Fibroblast of lung (primary cell): ENCODE measurements at regions not wholly inside any gene's neighbourhood (a gene's known extent, or its start where the extent isn't known, plus 50 kb on each side); places are given as distances from the start of the nearest gene placed in this dataset.

Experiments used
- DNase-seq, 2 donors: peaks; one replicate each; pipeline versions ENCODE4 v3.0.0 to v3.0.0-alpha.2; 2010; ENCODE audit warnings: low read depth in 2 of 2
- H2AFZ ChIP-seq: 2 replicates; pipeline ENCODE4 v1.5.1; 2012; ENCODE audit warnings: low read length, control low read depth, inconsistent platforms
- H3K27ac ChIP-seq: 2 replicates; pipeline ENCODE4 v1.5.1; 2011; ENCODE audit warnings: low read length, control low read depth; ENCODE audit not compliant: insufficient read depth
- H3K27me3 ChIP-seq: 2 replicates; pipeline ENCODE4 v1.5.1; 2011; ENCODE audit warnings: mild to moderate bottlenecking, low read length; ENCODE audit not compliant: control insufficient read depth, insufficient read depth
- H3K36me3 ChIP-seq: 2 replicates; pipeline ENCODE4 v1.5.1; 2011; ENCODE audit warnings: low read length; ENCODE audit not compliant: control insufficient read depth, insufficient read depth
- H3K4me1 ChIP-seq: 2 replicates; pipeline ENCODE4 v1.5.1; 2011; ENCODE audit warnings: low read length; ENCODE audit not compliant: control insufficient read depth, insufficient read depth; ENCODE audit errors: extremely low read depth
- H3K4me2 ChIP-seq: 2 replicates; pipeline ENCODE4 v1.5.1; 2011; ENCODE audit warnings: low read length, control low read depth; ENCODE audit not compliant: insufficient read depth; ENCODE audit errors: extremely low read depth
- H3K4me3 ChIP-seq, 4 experiments: fragments of 200-600 bp in 1 of 4; sonication (generic) in 1 of 4; replicated peaks in 1 of 4; 2 replicates each; pipeline ENCODE4 v1.5.1; 2011 to 2016; ENCODE audit warnings: low read length in 4 of 4, low read depth in 3 of 4, mild to moderate bottlenecking in 3 of 4, control low read depth in 2 of 4, inconsistent platforms in 1 of 4, mixed read lengths in 1 of 4; ENCODE audit not compliant: insufficient read depth in 1 of 4; ENCODE audit errors: control extremely low read depth in 1 of 4
- H3K79me2 ChIP-seq: 2 replicates; pipeline ENCODE4 v1.5.1; 2012; ENCODE audit warnings: mild to moderate bottlenecking, low read length, inconsistent platforms; ENCODE audit not compliant: control insufficient read depth, insufficient read depth
- H3K9ac ChIP-seq: 2 replicates; pipeline ENCODE4 v1.5.1; 2011; ENCODE audit warnings: mild to moderate bottlenecking, low read length, control low read depth; ENCODE audit not compliant: insufficient read depth
- H3K9me3 ChIP-seq: 2 replicates; pipeline ENCODE4 v1.5.1; 2012; ENCODE audit warnings: low read depth, low read length; ENCODE audit not compliant: control insufficient read depth, insufficient read depth
- H4K20me1 ChIP-seq: 2 replicates; pipeline ENCODE4 v1.5.1; 2011; ENCODE audit warnings: low read length; ENCODE audit not compliant: control insufficient read depth, insufficient read depth; ENCODE audit errors: extremely low read depth
- CTCF ChIP-seq, 2 donors: IDR thresholded peaks in 1 of 2; conservative IDR thresholded peaks in 1 of 2; 1 replicate in 1 of 2; 2 replicates in 1 of 2; pipeline ENCODE4 v1.5.1; 2011 to 2012; ENCODE audit warnings: low read length in 2 of 2, control low read depth in 1 of 2, inconsistent platforms in 1 of 2, low read depth in 1 of 2, mild to moderate bottlenecking in 1 of 2
- EZH2 ChIP-seq: IDR thresholded peaks from 2 replicates; pipeline ENCODE4 v1.5.1; 2012; ENCODE audit warnings: low read length, control low read depth, mild to moderate bottlenecking; ENCODE audit errors: missing control alignments

GRCh38 chrX:16459008-16459407, 190.9 kb upstream of the S100G start:
- Histone ChIP-seq H3K36me3 (no peaks in the 10 kb centered on the region), H3K27me3 (no peaks in the 10 kb centered on the region), H3K27ac (no peak overlapping the region), H3K4me2 (no peak overlapping the region), H3K4me1 (peaks cover 4% of the 10 kb centered on the region), H4K20me1 (no peaks in the 10 kb centered on the region), H3K4me3 (no peak overlapping the region), H2AFZ (no peak overlapping the region), H3K79me2 (no peaks in the 10 kb centered on the region), H3K9me3 (no peaks in the 10 kb centered on the region), H3K9ac (no peak overlapping the region)
- TF ChIP-seq EZH2 (no peak), CTCF (conservative IDR thresholded peaks at IDR 0.05 in 1 of 2, IDR thresholded peaks at IDR 0.05 in 1 of 2; ENCODE audit: low read depth in 1 of 2, low read length in 2 of 2) (no peak)
- DNase-seq = no peak

- Histone ChIP-seq H3K4me3 (no peak overlapping the region), H3K27ac (peak overlapping the region; percentile 61), H4K20me1 (no peaks in the 10 kb centered on the region), H3K9ac (no peak overlapping the region), H3K79me2 (no peaks in the 10 kb centered on the region), H3K4me2 (no peak overlapping the region), H3K9me3 (no peaks in the 10 kb centered on the region), H3K4me1 (peaks cover 6% of the 10 kb centered on the region), H3K27me3 (no peaks in the 10 kb centered on the region), H3K36me3 (no peaks in the 10 kb centered on the region), H2AFZ (no peak overlapping the region)
- TF ChIP-seq CTCF (conservative IDR thresholded peaks at IDR 0.05 in 1 of 2, IDR thresholded peaks at IDR 0.05 in 1 of 2; ENCODE audit: low read depth in 1 of 2, low read length in 2 of 2) = no peak
- TF ChIP-seq EZH2 = no peak
- no peak for DNase-seq
Observed at GRCh38 chrX:16461968-16462367, 188.0 kb upstream of the S100G start.

GRCh38 chrX:16462912-16463311, 187.0 kb upstream of the S100G start:
- Histone ChIP-seq H3K4me2 (peak overlapping the region; percentile 68), H3K4me3 (no peak overlapping the region), H3K36me3 (no peaks in the 10 kb centered on the region), H3K79me2 (no peaks in the 10 kb centered on the region), H3K27me3 (no peaks in the 10 kb centered on the region), H3K9me3 (no peaks in the 10 kb centered on the region), H4K20me1 (no peaks in the 10 kb centered on the region), H3K4me1 (peaks cover 6% of the 10 kb centered on the region), H3K27ac (peak overlapping the region; percentile 61), H3K9ac (no peak overlapping the region), H2AFZ (no peak overlapping the region)
- peak; percentile 82 to 94 for DNase-seq
- TF ChIP-seq CTCF (conservative IDR thresholded peaks at IDR 0.05 in 1 of 2, IDR thresholded peaks at IDR 0.05 in 1 of 2; ENCODE audit: low read depth in 1 of 2, low read length in 2 of 2) (no peak), EZH2 (no peak)
